D721Med (cell line): ENCODE measurements at regions not wholly inside any gene's neighbourhood (a gene's known extent, or its start where the extent isn't known, plus 50 kb on each side); places are given as distances from the start of the nearest gene placed in this dataset.

ENCODE experiments used
- DNase-seq: peaks from one replicate; pipeline ENCODE4 v3.0.0; 2011; ENCODE audit warnings: low spot score; ENCODE audit not compliant: insufficient read length
- FAIRE-seq: peaks from 2 replicates; lab custom pipeline; 2011; peaks lifted over from hg19 to GRCh38; lab: Jason Lieb, UNC
- CTCF ChIP-seq: IDR thresholded peaks from 2 replicates; pipeline ENCODE4 v1.5.1; 2012; ENCODE audit warnings: mild to moderate bottlenecking, control low read depth; ENCODE audit not compliant: insufficient read depth; ENCODE audit errors: missing control alignments

DNA sequence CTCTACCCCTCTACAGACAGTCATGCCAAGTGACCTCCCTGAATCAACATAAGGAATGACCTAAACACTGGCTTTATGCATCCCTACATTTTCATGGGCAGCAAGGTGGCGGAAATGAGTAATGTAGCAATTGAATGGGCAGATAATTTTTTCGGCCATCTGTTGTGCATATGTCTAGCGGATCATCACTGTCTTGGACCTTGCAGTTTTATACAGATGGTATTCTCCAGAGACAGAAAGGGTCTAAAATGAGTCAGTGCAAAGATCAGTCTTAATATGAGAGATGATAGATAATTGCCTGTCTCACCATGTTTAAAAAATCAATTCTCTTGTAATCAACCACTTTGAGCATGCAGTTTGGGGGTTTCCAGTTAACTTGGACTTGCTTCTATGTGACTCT, 177.3 kb upstream of the DKK2 start:
- FAIRE-seq (peak; percentile 53), DNase-seq (no peak)
- TF ChIP-seq CTCF, result no peak

GRCh38 chr4:107212565-107212964, 176.5 kb upstream of the DKK2 start:
- no peak for TF ChIP-seq CTCF
- DNase-seq (no peak), FAIRE-seq (no peak)

- DNase-seq, result no peak
- no peak for TF ChIP-seq CTCF
- FAIRE-seq, result no peak
These were observed 174.5 kb upstream of the DKK2 start for GRCh38 chr4:107210450-107211239.

DNA sequence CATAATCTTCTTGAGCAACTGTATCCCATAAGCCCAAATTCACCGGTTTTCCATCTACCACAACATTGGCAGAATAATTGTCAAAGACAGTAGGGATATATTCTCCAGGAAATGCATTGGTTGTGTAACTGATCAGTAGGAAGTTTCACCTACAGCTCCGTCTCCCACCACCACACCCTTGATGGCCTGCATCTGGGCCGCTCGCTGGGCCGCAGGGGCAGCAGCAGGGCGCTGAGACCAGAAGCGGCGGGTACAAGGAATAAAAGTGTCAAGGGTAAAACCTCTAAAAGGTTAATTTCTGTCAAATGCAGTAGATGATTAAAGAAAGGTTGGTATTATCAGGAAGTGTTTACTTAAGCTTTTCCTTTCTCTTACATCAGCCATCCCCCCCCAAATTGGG, 167.6 kb upstream of the DKK2 start:
- no peak for DNase-seq
- no peak for FAIRE-seq
- TF ChIP-seq CTCF, result no peak

- FAIRE-seq (no peak), DNase-seq (no peak)
- no peak for TF ChIP-seq CTCF
These were observed 166.6 kb upstream of the DKK2 start for GRCh38 chr4:107202744-107203143.

DNA sequence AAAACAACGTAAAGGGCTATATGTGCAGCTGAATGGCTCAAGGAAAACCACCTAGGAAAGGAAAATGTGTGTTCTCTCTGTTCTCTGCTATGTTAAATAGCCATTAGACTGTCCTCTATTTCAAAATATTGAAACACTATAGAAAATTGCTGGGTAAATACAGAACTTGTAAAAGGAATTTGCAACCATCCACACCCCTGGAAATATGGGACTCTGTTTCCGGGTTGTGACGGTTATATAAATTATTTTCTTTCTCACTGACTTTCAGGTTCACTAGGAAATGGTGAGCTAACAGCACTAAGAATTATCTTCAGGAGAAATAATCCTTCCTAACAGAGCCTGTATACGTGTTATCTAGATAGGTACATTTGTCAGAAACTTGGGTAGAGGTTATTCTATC, 161.0 kb upstream of the DKK2 start:
- DNase-seq, result no peak
- no peak for FAIRE-seq
- no peak for TF ChIP-seq CTCF

- FAIRE-seq, result no peak
- TF ChIP-seq CTCF, result no peak
- no peak for DNase-seq
These were observed 160.2 kb upstream of the DKK2 start for GRCh38 chr4:107196312-107196711.
